ENCODE measurements at regions not wholly inside any gene's neighbourhood (a gene's known extent, or its start where the extent isn't known, plus 50 kb on each side); places are given as distances from the start of the nearest gene placed in this dataset.

DNA sequence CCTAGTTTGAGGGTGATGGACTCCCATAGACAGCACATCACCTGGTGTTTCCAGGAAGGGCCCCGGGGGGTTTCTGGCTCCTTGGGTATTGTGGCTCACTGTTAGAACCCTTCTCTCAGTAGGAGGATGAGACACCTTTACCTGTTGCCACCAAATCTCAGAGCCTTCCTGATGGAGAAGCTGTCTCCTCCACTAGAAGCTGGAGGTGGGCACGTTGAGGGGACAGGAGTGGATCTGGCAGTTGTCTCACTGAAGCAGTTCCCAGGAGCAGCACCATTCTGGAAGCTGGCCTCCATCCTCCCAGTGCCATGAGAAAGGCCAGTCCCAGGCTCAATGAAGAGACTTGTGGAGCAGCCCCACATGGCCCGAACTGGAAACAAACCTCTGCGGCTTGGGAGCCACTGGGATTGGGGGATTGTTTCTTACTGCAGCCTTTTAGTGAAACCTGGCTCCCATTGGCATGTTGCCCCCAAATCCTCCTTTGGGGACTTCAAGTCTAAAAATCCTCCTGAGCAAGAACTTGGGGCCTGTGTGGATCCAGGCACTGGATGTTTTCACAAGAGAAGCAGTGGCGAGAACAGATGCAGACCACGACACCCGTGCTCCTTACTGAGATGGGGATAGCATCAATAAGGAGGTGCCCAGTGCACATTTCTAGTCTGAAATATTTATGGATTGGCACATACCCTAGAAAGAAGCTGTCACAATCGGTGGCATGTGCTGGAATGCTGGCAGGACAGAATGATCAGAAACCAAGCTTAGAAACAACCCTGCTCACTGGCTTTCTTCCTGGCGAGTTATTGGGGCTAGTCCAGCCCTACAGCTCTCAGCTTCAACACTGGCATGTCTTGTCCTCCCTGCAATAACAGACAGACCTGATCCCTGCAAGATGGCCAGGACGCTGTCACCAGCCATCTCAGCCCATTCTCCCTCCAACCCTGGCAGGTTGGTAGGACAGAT, 223.7 kb upstream of the AJAP1 start:
- no peak for DNase-seq (ENCODE audit: low spot score)

DNA sequence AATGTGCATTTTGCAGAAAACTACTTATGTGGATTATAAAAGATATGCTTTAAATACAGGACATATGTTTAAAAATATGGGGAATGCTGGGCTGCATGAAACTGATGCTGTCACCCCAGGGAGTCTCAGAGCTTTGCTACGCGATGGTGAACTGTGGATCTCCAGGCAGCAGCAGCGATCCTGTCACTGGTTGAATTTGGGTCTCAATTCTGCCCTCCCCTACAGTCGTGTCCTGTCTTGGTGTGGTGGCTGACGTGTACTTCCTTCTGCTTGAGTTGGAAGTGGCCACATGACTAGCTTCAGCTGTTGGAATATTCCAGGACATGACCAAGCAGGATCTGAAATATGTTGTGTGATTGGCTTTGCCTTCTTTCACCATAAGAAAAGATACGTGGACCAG, 222.9 kb upstream of the AJAP1 start:
- no peak for DNase-seq (ENCODE audit: low spot score)

DNA sequence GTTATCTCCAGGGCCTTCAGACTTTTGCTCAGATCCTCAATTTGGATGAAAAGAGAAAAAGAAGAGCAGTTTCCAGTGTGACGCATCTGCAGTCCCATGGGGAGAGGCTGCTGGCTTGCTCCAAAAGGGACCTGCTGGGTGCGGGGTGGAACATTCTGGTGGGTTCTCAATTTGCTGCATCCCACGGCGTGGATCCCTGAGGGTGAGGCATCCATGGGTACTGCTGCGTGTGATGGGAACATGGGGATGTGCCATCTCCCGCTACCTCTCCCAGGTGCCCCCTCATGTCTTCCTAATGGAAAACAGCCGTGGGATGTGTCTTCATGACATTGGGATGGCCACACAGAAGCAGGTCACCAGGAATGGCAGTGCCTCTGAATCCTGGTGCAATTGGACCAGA, 221.3 kb upstream of the AJAP1 start:
- DNase-seq (ENCODE audit: low spot score): no peak

DNA sequence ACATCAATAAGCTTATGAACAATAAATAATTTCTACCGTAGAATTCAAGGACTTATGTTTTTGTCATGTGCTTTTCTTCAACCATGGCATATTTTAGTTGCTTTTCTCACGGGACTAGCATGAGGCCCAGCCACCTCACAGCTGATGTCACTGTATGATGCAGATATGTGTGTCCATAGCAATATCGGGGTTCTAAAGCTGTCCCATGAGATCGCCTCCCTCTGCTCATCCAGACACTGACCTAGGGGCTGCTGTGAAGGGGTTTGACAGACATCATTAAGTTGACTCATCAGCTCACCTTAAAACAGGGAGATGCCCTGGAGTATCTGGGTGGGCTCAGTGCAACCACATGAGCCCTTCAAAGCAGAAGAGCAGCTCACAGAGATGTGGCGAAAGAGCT, 210.3 kb upstream of the AJAP1 start:
- no peak for DNase-seq (ENCODE audit: low spot score)

DNA sequence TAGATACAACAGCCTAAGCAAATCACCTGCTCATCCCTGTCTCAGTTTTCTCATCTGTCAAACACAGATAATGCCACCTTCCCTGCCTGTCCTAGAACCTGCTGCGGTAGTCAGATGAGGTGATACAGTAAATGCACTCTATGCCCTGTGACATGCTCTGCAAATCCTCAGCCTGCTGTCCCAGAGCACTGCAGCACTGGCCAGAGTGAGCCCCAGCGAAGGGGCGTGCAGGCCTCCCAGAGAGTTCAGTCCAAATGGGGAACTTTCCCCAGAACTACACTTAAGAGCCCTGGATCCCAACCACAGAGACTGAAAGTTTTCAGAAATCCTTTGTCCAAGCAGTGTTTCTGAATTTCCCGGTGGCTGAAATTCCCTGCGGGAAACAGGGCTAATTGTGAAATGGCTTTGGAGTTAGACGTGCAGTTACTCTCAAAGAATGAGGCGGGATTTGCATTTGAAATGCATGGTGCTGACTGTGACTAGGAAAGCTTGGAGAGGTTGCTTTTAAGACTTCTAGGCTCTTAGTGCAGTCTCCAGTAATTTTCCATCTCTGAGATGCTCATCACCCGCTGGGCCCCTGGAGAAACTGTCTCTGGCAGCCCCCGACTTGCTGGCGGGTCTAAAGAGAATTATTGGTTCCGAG, 206.5 kb upstream of the AJAP1 start:
- DNase-seq (ENCODE audit: low spot score): no peak

DNA sequence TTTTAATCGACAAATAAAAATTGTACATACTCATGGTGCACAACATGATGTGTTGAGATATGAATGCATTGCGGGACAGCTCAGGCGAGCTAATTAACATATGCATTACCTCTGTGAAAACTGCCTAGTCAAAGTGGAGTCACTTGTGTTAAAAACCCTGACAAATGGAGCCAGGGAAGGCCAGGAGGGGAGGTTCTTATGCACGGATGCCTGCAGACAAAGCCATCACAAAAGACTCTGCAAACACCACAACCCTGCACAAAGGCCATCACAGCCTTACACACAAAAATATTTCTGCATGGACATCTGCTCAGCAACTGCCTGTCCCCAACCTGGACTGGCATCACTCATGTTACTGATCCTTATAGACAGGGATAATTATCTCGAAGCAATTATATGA, 204.4 kb upstream of the AJAP1 start:
- no peak for DNase-seq (ENCODE audit: low spot score)

DNA sequence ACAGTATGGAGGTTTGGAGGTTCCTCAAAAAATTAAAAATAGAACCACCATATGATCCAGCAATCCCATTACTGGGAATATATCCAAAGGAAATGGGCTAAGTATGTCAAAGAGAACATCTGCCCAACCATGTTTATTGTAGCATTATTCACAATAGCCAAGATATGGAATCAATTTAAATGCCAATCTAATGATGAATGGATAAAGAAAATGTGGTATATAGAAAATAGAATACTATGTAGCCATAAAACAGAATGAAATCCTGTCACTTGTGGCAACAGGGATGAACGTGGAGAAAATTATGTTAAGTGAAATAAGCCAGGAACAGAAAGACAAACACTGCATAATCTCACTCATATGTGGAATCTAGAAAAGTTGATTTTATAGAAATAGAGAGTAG, 201.7 kb upstream of the AJAP1 start:
- no peak for DNase-seq (ENCODE audit: low spot score)

DNA sequence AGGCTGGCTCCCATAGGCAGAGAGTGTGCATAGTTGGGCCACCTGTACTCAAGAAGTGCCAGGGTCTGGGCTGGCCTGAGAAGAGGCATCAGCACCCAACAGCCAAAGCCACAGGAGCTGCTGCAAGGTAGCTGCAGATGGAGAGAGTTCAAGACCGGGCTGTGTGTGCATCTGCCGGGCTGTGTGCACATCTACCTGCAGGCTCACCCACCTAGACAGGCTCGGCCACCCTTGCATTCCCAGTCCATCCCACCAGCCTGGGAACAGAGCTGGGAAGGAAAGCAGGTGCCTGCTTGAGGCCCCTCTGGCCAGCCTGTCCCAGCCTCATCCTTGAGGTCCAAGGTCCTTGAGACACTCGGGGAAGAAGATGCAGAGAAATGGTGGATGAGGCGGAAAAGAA, 194.4 kb upstream of the AJAP1 start:
- DNase-seq (ENCODE audit: low spot score): no peak

DNA sequence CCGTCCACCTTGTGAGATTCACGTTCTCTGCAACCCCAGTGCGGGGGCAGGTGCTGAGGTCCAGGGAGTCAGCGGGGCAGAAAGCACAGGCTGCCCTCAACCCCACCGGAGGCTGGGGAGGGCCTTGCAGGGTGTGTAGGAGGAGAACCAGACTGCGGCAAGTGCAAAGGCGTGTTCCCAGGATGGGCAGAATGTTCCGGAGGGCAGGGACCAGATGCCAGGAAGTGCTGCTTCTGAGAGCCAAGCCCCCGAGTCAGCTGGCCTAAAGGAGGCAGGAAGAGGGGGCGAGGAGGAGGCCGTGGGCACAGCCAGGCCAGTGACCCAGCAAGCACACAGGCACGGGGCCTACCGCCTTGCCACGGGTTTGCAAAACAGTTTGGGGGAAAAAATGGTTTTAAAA, 193.8 kb upstream of the AJAP1 start:
- DNase-seq (ENCODE audit: low spot score): no peak

DNA sequence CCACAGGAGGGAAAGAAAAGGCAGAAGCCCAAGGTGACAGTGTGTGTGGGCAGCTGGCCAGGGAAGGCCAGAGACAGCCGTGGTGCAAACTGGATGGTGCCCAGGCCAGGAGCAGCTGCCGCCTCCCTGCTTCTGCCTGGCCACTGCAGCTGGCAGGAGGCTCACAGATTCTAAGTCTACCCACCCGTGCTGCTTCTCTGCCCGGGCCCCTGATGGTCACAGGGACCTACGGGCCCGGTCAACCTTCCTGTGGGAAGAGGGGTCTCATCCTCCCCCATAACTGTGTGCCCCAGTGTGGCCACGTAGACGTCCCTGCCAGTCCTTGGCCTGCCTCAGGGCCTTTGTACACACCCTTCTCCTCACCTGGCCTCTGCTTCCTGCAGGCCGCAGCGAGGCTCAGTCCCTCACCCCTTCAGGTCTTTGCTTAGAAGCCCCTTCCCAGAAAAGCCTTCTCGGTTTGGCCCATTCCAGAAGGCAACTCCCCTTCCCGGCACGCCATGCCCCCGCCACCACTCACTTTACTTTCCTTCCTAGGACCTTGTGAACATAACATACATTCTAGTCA, 192.6 kb upstream of the AJAP1 start:
- no peak for DNase-seq (ENCODE audit: low spot score)

DNA sequence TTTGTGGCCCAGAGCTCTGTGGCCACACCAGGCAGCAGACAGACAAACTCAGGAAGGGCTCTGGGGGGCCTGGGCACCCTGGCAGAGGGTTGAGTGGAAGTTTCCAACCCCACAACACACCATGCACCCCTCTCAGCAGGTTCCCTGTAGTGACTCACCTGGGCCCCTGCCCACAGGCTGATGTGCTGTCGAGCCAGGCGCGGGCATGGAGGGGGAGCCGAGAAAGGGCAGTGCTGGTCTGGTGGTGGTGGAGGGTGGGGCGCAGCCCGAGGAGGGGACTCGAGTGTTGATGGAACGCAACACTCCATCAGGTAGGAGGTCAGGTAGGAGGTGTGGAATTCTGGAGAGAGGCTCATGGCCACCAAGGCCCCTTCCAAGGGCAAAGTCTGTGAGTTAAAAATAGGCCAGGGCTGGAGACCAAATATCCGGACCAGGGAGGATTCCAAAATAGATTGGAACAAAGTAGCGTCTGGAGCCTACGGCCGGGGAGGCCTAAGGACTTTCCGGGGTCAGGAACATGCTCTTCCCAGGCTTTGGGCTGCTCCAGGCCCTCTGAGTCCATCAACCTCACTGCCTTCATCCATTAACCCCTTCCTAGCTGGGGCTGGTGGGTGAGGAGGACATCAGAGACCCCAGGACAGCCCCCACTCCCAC, 191.5 kb upstream of the AJAP1 start:
- DNase-seq (ENCODE audit: low spot score): no peak

DNA sequence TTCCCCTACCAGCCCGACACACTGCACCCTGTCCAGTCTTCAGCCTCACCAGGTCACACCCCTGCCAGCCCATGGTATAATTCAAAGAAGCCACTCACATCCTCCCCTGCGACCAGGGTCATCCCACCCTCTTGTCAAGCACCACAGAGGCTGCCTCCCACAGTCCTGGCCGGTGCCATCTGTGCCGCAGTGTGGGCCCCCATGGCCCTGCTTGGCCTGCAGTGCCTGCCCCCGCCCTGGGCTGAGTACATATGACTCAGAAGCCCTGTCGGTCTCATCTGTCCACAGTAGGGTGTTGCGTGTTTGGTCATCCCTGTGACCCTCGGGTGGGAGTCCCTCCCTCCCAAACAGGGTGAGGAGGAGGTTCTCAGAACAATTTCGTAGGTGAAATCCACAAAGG, 190.8 kb upstream of the AJAP1 start:
- no peak for DNase-seq (ENCODE audit: low spot score)

DNA sequence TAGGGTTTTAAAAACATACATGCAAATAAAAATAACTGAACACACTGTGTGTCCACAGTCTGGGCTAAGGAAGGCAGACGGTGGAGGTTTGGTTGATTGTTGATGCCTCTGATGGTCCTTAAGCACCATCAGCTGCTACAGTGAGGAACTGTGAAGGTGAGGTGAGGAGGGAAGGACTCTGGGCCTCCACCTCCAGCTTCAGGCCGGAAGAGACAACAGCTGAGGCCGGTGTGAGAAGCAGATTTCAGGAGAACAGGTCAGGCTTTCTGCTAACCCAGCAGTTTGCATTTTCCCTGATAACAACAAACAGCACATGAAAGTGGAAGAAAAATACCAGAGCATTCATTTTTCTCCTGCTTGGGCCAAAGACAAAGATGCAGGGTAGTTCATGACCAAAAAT, 189.9 kb upstream of the AJAP1 start:
- no peak for DNase-seq (ENCODE audit: low spot score)

DNA sequence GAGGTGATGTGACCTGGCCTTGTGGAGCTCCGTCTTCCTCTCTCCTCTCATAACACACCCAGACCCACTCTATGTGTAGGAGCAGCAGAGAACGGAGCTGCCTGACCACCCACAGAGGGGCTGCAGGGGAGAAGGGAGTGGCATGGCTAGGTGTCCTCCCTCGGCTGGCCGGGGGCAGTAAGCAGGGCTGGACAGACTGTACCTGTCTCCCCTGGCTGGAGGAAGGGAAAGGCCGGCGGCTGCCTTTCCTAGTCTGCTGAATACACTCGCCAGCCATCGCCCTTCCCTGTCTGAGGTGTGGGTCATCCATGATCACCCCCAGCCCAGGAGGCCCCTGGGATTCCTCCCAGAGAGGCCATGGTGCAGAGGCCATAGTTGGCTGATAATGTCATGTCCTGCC, 187.2 kb upstream of the AJAP1 start:
- no peak for DNase-seq (ENCODE audit: low spot score)

DNA sequence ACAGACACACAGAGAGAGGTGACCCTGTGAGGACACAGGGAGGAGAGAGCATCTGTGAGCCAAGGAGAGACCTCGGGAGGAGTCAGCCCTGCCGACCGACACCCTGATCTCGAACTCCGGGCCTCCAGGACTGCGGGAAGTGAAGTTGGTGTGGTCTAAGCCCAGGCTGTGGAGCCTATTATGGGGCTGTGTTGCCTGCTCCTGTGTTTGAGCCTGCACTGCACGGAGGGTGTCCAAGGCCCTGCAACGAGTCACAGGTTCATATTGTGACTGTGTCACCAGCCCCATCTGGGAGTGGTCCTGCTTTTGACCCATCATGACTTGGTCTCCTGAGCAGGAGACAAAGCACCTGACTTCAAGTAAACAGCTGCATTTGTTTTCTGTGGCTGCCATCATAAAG, 186.0 kb upstream of the AJAP1 start:
- DNase-seq (ENCODE audit: low spot score): no peak

DNA sequence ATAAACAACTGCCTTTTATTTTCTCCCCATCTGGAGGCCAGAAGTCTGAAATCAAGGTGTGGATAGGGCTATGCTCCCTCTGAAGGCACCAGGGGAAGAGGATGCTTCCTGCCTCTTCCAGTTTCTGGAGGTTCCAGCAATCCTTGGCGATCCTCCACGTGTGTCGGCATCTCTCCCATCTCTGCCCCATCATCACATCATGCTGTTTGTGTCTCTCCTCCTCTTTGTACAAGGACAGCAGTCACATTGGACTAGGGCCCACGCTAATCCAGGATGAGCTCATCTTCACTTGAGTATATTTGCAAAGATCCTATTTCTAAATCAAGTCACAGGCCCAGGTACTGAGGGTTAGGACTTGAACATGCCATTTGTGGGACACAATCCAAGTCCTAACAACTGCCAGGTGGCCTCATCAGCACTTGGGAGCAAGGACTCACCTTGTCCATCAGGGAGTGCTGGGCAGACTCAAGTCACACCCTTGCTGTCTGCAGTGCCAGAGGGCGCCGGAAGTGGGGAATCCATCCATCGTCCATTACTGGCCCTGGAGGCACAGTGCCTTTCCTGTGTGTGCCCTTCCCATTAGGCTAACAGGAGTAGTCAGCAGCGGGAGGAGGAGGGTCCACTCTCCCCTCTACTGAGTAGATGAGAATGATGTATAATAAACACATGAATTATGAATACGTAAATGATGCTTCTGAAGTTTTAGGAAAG, 185.4 kb upstream of the AJAP1 start:
- no peak for DNase-seq (ENCODE audit: low spot score)

DNA sequence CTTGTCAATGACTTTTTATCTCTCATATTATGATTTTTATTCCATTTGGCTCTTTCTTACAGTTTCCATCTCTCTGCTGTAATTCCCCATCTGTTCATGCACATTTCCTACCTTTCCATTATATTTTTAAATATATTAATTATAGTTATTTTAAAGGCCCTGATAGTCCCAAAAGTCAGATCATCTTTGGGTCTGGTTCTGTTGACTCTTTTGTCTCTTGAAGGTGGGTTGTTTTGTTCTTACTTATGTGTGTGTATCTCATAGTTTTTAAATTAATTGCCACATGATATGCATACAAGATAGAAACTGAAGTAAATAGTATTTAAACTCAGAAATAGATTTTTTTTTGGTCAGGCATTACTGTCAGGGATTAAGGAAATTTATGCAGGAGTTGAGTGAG, 178.0 kb upstream of the AJAP1 start:
- DNase-seq (ENCODE audit: low spot score): no peak

DNA sequence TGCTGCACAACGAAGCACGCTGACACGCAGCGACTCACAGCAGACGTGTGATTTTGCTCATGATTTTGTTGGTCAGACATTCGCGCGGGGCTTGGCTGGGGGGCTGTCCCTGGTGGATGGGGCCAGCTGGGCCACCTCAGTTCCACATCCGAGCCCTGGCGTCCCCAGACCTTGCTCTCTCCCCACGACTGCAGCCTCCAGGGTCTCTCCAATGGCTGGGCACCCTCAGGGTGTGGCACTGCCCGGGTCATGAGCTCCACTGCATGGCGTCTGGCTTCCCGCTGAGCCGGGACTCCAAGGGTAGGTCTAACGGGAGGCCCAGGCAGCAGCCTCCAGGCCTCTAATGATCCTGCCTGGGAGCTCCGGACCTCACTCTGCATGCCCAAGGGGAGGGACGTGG, 173.0 kb upstream of the AJAP1 start:
- DNase-seq (ENCODE audit: low spot score): no peak

DNA sequence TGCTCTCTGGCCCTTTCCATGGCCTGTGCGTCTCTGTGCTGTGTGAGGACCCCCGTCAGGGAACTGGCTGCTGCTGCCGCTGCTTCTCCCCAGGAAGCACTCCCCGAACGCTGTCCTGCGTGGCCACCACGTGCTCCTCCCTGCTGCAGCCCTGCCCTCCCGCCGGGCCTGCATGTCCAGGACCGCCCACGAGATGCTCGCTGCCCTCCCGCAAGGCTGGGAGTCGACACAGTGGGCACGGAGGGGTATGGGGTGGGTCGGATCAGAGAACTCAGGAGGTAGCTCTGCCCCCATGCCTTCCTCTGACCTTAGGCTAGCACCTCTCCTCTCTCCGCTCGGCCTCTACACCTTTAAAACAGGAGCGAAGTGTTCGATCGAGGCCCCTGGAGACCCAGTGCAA, 171.9 kb upstream of the AJAP1 start:
- no peak for DNase-seq (ENCODE audit: low spot score)

DNA sequence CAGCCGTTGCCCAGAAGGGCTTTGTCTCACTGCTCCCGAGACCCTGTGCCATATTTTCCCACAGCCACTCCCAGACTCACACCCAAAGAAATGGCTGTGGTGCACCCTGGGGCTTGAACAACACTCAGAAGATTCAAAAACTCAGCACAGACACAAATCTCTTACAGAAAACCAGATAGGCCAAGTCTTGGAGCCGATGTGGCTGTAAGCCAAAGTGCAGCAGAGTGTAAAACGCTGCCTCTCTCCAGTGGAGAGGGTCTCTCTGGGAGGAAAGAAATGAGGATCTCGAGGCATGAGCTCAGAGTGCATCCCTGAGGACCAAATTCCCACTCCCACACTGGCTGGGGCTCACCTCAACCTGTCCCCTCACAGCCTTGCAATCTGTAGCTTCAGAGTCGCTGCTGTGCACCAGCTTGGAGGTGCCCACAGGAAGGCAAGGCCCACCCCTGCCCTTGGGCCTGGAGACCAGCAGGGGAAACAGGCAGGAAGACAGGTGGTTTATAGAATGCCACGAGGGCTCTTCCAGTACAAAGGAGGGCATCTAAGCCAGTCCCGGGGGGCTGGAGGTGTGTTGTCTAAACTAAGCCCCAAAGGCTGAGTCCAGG, 171.3 kb upstream of the AJAP1 start:
- no peak for DNase-seq (ENCODE audit: low spot score)

DNA sequence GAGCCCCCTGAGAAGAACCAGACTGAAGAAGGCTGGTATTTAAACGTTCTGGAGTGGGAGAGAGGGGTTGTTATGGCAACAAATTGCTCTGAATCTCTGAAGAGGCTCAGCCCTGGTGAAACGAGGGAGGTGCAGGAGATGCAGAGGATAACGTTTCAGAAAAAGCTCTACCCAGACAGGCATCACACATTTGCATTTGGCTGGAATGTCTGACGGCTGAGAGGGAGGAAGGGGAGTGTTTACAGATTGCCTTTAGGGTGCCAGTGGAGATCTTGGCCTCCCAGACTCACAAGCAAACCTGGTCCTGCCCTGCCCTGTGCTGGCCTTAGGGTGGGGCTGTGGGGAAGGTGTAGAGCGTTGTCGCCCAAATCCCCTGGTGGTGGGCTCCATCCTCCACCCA, 169.0 kb upstream of the AJAP1 start:
- DNase-seq (ENCODE audit: low spot score): no peak

DNA sequence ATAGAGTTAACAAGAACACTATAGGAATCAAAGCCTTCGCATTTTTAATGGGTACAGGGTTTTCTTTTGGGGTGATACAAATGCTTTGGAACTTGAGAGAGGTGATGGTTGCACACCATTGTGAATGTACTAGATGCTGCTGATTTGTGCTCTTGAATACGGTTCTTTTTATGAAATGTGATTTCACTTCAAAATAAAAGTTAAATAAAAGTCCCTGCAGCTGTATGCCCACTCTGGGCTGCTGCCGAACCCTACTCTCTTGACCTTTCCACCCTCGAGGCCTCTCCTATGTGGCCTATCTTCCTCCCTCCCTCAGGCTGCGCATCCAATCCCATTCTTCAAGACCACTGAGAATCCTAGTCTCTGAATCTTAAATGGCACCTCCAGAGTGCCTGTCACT, 168.5 kb upstream of the AJAP1 start:
- no peak for DNase-seq (ENCODE audit: low spot score)
